ENCODE measurements at regions not wholly inside any gene's neighbourhood (a gene's known extent, or its start where the extent isn't known, plus 50 kb on each side); places are given as distances from the start of the nearest gene placed in this dataset.

DNA sequence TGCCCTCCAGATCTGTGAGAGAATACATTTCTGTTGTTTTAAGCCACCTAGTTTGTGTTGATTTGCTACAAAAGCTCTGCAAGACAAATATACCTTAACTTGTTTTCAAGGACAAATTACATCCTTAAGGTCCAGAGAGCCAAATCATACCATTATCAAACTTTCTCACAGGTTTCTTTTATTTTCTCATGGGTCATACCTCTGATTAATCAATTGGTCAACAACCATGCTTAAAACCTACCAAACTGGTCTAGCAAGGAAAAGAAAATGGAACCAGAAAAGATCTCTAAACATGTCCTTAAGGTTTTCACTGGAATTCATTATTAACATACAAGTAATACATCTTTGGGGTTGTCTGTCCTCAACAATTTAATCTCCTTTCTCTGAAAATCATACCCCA lies 535.0 kb downstream of the CD83 start:
- CTCF ChIA-PET = interaction anchor here (0.6 kb wide), 1 partner anchor 391 kb away, joined by 3 read pairs; no protein-coding TSS in a partner anchor
- no peaks in the 10 kb centered on the region; the same call in 1 of the 2 replicates for H3K4me1 ChIP-seq (ENCODE audit: control insufficient read depth, insufficient read depth, low read length)
- TF ChIP-seq FEZF1 (tag by site-specific recombination; IDR thresholded peaks at IDR 0.05) = no peak
- TF ChIP-seq AEBP2 (tag by site-specific recombination; IDR thresholded peaks at IDR 0.05; ENCODE audit: borderline replicate concordance) = no peak
- no peak for TF ChIP-seq ZFP41 (tag by site-specific recombination; IDR thresholded peaks at IDR 0.05; ENCODE audit: borderline replicate concordance)
- no peak for TF ChIP-seq RBAK (tag by site-specific recombination; IDR thresholded peaks at IDR 0.05)
- TF ChIP-seq ZSCAN18 (tag by site-specific recombination; IDR thresholded peaks at IDR 0.05) = no peak
- TF ChIP-seq, protein P1, sequence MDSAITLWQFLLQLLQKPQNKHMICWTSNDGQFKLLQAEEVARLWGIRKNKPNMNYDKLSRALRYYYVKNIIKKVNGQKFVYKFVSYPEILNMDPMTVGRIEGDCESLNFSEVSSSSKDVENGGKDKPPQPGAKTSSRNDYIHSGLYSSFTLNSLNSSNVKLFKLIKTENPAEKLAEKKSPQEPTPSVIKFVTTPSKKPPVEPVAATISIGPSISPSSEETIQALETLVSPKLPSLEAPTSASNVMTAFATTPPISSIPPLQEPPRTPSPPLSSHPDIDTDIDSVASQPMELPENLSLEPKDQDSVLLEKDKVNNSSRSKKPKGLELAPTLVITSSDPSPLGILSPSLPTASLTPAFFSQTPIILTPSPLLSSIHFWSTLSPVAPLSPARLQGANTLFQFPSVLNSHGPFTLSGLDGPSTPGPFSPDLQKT (IDR thresholded peaks at IDR 0.05; ENCODE audit: borderline replicate concordance, low read depth, low read length) = no peak
- no peak for TF ChIP-seq WT1 (tag by site-specific recombination; IDR thresholded peaks at IDR 0.05)
- no peak for TF ChIP-seq ZNF791 (tag by site-specific recombination; IDR thresholded peaks at IDR 0.05)
- no peak for TF ChIP-seq ZNF133 (tag by site-specific recombination; IDR thresholded peaks at IDR 0.05)
- no peak for TF ChIP-seq MEIS1 (CRISPR knock-in tag; IDR thresholded peaks at IDR 0.05; ENCODE audit: borderline replicate concordance)
- TF ChIP-seq, protein P2, sequence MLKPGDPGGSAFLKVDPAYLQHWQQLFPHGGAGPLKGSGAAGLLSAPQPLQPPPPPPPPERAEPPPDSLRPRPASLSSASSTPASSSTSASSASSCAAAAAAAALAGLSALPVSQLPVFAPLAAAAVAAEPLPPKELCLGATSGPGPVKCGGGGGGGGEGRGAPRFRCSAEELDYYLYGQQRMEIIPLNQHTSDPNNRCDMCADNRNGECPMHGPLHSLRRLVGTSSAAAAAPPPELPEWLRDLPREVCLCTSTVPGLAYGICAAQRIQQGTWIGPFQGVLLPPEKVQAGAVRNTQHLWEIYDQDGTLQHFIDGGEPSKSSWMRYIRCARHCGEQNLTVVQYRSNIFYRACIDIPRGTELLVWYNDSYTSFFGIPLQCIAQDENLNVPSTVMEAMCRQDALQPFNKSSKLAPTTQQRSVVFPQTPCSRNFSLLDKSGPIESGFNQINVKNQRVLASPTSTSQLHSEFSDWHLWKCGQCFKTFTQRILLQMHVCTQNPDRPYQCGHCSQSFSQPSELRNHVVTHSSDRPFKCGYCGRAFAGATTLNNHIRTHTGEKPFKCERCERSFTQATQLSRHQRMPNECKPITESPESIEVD (tag by site-specific recombination; IDR thresholded peaks at IDR 0.05) = no peak
- no peak for TF ChIP-seq ZNF354C (tag by site-specific recombination; IDR thresholded peaks at IDR 0.05; ENCODE audit: borderline replicate concordance, low read depth)
- no peak for TF ChIP-seq ZNF777 (tag by site-specific recombination; IDR thresholded peaks at IDR 0.05; ENCODE audit: borderline replicate concordance)
- TF ChIP-seq ZNF48 (tag by site-specific recombination; IDR thresholded peaks at IDR 0.05) = no peak
- H3K36me3 ChIP-seq (ENCODE audit: control insufficient read depth in 2 of 2, insufficient read depth in 1 of 2, low read length in 2 of 2) = no peaks in the 10 kb centered on the region
- POLR2A ChIA-PET = no interaction called here
- no peak overlapping the region for H3K27ac ChIP-seq (ENCODE audit: extremely low read depth, low read depth, low read length)
- no peaks in the 10 kb centered on the region for H3K9me3 ChIP-seq (ENCODE audit: control insufficient read depth, insufficient read depth, low read depth, low read length)
- no peak overlapping the region for H3K4me3 ChIP-seq (ENCODE audit: low read depth, low read length)

DNA sequence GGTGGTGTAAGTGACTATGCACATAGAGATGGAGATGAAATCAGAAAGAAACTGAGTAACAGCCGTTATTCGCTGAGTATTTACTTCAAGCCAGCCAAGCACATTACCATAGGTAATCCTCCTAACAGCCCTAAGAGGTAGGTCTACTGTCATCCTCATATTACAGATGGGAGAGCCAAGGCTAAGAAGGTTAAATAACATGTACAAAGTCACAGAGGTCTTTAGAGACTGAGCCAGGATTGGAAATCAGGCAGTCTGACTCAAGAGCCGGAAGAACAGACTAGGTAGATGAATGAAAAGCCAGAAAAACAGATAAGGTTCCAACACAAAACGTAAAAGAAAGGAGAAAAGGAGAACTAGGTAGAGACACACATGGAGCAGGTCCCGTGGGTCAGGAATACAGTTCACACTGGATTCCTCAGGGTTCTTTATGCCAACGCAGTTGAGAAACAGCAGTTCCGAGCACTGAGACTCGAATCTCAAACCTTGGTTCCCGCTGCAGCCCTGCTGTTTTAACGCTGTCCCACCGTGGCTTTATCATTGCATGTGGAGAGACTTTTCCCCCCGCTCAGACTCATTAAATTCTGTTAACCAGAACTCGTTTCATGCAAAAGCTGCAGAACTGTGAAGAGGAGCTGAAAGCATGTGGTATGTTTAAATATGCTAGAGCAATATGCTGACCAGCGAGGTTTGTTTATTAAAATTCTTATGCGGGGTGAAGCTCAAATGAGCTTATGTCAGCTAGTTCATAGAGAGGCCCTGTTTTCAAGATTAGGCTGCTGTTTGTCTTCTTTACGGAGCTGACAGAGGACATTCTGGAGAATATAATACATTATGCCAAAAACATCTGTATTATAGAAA lies 537.9 kb downstream of the CD83 start:
- POLR2A ChIA-PET = interaction anchor here (1.1 kb wide), 1 partner anchor 26 kb away, joined by 3 read pairs; no protein-coding TSS in a partner anchor
- H3K4me1 ChIP-seq (ENCODE audit: control insufficient read depth, insufficient read depth, low read length) = no peaks in the 10 kb centered on the region; the same call in 1 of the 2 replicates

More for the DNA sequence above, 537.9 kb downstream of the CD83 start:
- Histone ChIP-seq H3K4me3 (ENCODE audit: low read depth, low read length) (no peak overlapping the region), H3K36me3 (ENCODE audit: control insufficient read depth in 2 of 2, insufficient read depth in 1 of 2, low read length in 2 of 2) (no peaks in the 10 kb centered on the region), H3K27ac (ENCODE audit: extremely low read depth, low read depth, low read length) (no peak overlapping the region), H3K9me3 (ENCODE audit: control insufficient read depth, insufficient read depth, low read depth, low read length) (no peaks in the 10 kb centered on the region)
- 0 out of 2 replicates have a peak, but pooled peaks have one; percentile 28 for TF ChIP-seq TRIM28 (IDR thresholded peaks at IDR 0.05; ENCODE audit: borderline replicate concordance, low read length)
- TF ChIP-seq ZNF239 (tag by site-specific recombination; IDR thresholded peaks at IDR 0.05) = no peak
- TF ChIP-seq, protein P3, sequence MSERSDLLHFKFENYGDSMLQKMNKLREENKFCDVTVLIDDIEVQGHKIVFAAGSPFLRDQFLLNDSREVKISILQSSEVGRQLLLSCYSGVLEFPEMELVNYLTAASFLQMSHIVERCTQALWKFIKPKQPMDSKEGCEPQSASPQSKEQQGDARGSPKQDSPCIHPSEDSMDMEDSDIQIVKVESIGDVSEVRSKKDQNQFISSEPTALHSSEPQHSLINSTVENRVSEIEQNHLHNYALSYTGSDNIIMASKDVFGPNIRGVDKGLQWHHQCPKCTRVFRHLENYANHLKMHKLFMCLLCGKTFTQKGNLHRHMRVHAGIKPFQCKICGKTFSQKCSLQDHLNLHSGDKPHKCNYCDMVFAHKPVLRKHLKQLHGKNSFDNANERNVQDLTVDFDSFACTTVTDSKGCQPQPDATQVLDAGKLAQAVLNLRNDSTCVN (tag by site-specific recombination; optimal IDR thresholded peaks at IDR 0.05) = no peak
- CTCF ChIA-PET = interaction anchor here (0.9 kb wide), 1 partner anchor 11 kb away, joined by 6 read pairs; no protein-coding TSS in a partner anchor
